Fibroblast of villous mesenchyme (primary cell): ENCODE measurements at regions not wholly inside any gene's neighbourhood (a gene's known extent, or its start where the extent isn't known, plus 50 kb on each side); places are given as distances from the start of the nearest gene placed in this dataset.

ENCODE experiments used
- DNase-seq: peaks from one replicate; pipeline ENCODE4 v3.0.0-alpha.2; 2010; ENCODE audit warnings: low read depth
- H3K4me3 ChIP-seq: 2 replicates; pipeline ENCODE4 v1.5.1; 2011; ENCODE audit warnings: low read depth, mild to moderate bottlenecking, low read length
- TF ChIP-seq, protein P1 (sequence below): IDR thresholded peaks from 2 replicates; pipeline ENCODE4 v1.5.1; 2012; ENCODE audit warnings: low read depth, mild to moderate bottlenecking, low read length; ENCODE audit not compliant: insufficient read depth

DNA sequence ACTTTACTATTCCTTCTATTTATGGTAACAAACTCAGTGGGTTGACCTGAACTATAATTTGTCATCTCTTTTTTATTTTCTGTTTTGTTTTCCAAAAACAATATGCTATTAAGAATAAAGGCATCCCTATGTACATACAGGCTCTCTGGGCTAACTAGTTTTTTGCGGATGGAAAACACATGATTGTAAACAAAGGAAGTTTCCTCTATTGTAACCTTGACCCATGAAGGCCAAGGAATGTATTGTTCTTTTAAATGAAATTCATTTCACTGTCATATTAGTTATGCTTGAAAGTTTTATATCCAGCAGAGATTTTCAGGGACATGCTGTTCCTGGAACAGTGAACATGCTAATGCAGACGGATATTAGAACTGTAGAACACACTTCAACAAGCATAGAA, 705.0 kb upstream of the SEL1L start:
- TF ChIP-seq, protein P1, sequence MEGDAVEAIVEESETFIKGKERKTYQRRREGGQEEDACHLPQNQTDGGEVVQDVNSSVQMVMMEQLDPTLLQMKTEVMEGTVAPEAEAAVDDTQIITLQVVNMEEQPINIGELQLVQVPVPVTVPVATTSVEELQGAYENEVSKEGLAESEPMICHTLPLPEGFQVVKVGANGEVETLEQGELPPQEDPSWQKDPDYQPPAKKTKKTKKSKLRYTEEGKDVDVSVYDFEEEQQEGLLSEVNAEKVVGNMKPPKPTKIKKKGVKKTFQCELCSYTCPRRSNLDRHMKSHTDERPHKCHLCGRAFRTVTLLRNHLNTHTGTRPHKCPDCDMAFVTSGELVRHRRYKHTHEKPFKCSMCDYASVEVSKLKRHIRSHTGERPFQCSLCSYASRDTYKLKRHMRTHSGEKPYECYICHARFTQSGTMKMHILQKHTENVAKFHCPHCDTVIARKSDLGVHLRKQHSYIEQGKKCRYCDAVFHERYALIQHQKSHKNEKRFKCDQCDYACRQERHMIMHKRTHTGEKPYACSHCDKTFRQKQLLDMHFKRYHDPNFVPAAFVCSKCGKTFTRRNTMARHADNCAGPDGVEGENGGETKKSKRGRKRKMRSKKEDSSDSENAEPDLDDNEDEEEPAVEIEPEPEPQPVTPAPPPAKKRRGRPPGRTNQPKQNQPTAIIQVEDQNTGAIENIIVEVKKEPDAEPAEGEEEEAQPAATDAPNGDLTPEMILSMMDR: no peak
- DNase-seq: no peak
- H3K4me3 ChIP-seq: no peak overlapping the region

DNA sequence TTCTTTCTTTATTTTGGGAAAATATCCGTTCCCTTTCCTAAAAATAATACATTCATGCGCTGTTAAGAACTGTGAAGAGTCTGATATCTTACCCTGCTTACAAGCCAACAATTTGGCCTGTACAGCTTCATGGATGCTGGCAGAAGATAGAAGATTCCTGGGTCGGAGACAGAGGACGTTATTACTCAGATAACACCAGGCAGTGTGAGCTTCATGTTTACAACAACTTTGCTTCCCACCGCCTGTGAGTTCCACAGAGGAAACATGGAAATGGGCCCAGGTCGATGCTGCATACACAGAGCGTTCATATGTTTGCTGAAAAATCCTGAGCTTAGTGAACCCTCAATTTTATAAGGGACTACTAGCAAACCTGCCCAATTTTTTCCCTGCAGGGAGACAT, 705.6 kb upstream of the SEL1L start:
- TF ChIP-seq, protein P1: no peak
- H3K4me3 ChIP-seq: no peak overlapping the region
- DNase-seq: no peak

DNA sequence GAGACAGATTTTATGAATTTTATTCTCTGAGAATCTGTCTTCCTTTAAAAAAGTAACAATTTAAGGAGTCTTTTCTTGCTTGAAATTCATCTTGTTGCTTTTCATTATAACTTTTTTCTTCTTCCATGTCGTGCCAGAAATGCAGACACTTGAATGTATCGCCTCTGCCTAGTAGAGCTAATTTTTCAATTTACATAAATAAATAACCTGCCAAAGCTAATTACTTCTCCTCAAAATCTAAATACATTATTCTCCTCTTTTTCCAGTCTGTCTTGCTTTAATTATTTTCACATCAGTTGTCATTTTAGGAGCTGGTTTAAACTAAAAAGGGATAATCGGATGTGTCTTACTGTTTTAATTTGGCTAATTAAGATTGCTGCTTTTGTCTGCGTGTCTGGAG, 711.1 kb upstream of the SEL1L start:
- no peak overlapping the region for H3K4me3 ChIP-seq
- TF ChIP-seq, protein P1: no peak
- DNase-seq: no peak

DNA sequence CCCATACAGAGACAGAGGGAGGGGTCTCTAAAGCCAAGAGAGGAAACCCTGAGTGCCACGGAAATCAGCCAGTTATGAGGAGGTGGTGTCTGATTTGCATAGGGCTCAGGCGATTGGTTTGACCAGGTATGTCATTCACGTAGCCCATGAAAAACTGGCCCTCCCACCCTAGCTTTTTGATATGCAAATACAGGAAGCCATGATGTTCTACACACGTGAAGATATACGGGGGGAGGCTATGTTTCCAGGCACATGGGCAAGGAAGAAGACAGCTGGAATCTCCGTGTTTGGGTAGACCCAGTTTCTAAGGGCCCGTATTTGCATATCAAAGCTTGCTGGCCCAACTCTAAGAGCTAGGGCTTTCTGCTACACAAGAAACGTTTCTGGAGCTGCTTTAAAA, 717.8 kb upstream of the SEL1L start:
- H3K4me3 ChIP-seq: no peak overlapping the region
- TF ChIP-seq, protein P1: no peak
- DNase-seq: no peak

DNA sequence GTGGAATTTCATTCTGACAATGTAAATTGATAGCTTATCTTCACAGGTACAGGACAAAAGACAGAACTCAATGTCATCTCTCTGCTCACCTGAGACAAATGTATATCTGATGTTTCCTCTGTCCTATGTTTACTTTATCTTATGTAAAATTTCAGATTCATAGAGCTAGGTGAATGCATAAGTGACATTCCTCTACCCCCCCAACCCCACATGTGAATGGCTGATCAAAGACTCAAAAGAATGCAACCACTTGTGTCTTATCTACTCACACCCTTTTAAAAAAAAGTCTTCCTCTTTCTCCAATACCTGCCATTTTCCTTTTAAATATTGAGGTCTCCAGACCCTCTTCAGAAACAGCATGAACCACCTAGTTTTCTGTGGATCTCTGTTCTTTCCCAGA, 736.6 kb upstream of the SEL1L start:
- no peak overlapping the region for H3K4me3 ChIP-seq
- no peak for DNase-seq
- TF ChIP-seq, protein P1: no peak

DNA sequence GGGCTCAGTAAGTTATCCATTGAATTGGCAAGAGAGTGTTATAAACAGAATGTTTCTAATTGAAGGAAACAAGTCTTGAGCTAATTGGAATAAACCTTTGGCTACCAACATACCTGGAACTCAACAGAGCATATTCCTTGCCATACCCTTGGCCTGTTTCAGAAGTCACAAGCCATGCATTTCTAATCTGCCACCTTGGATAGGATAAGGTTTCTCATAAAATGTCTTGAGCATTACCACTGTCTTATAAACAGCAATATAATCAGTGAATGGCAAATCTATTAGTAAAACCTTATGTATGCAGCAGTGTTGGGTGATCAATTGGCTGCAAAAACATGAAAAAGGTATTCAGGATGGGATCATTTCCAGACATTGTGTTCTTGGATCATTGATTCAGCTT, 765.2 kb upstream of the SEL1L start:
- no peak overlapping the region for H3K4me3 ChIP-seq
- TF ChIP-seq, protein P1: no peak
- DNase-seq: no peak

DNA sequence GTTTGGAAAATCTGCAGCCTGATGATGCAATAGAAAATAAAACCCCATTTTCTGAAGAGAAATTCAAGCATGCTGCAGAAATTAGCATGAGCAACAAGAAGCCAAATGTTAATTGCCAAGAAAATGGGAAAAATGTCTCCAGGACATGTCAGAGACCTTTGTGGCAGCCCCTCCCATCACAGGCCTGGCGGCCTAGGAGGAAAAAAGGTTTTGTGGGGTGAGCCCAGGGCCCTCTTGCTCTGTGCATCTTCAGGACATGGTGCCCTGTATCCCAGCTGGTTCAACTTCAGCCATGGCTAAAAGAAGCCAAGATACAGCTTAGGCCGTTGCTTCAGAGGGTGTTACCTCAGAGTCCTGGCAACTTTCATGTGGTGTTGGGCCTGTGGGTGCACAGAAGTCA, 775.5 kb upstream of the SEL1L start:
- DNase-seq: no peak
- TF ChIP-seq, protein P1: no peak

More for the DNA sequence above, 775.5 kb upstream of the SEL1L start:
- H3K4me3 ChIP-seq: no peak overlapping the region
